C4-2B (cell line): ENCODE measurements at regions not wholly inside any gene's neighbourhood (a gene's known extent, or its start where the extent isn't known, plus 50 kb on each side); places are given as distances from the start of the nearest gene placed in this dataset.

Experiments
- CTCF ChIP-seq: fragments of 450-650 bp; conservative IDR thresholded peaks from 2 replicates; pipeline ENCODE4 v1.5.1; 2017; ENCODE audit warnings: mild to moderate bottlenecking
- ZFX ChIP-seq: fragments of 450-650 bp; IDR thresholded peaks from 2 replicates; pipeline ENCODE4 v1.6.1; 2017

GRCh38 chr10:117617086-117617485 lies 74.5 kb downstream of the EMX2 start:
- TF ChIP-seq CTCF, result no peak
- no peak for TF ChIP-seq ZFX
